CD8-positive, alpha-beta memory T cell (primary cell): ENCODE measurements at regions not wholly inside any gene's neighbourhood (a gene's known extent, or its start where the extent isn't known, plus 50 kb on each side); places are given as distances from the start of the nearest gene placed in this dataset.
"Not testable (repeated sequence)": the region's sequence is repeated elsewhere in the genome, so short reads cannot be mapped to it uniquely, and the experiment has no call there.

Experiments used
- CTCF ChIA-PET: fragments of 350-600 bp; sonication (Branson Sonifier 250); formaldehyde crosslinking; loops from one replicate; lab custom pipeline; 2021; ENCODE audit warnings: antibody characterized with exemption; lab: Charles Lee
- POLR2A ChIA-PET: fragments of 350-600 bp; sonication (Branson Sonifier 250); formaldehyde crosslinking; loops from one replicate; lab custom pipeline; 2021; ENCODE audit warnings: antibody characterized with exemption; lab: Charles Lee
- DNase-seq, 5 donors: peaks; one replicate each; pipeline versions ENCODE4 v3.0.0 to v3.0.0-alpha.2; 2020 to 2022; ENCODE audit warnings: mixed read lengths in 1 of 5
- H3K27ac ChIP-seq: one replicate; pipeline ENCODE4 v1.7.0; 2013; ENCODE audit warnings: low read depth, mild to moderate bottlenecking, low read length, moderate library complexity
- H3K27me3 ChIP-seq: 2 replicates; pipeline ENCODE4 v1.7.0; 2013; ENCODE audit warnings: low read length, mild to moderate bottlenecking; ENCODE audit not compliant: insufficient read depth, poor library complexity, severe bottlenecking
- H3K36me3 ChIP-seq: 2 replicates; pipeline ENCODE4 v1.7.0; 2013; ENCODE audit warnings: mild to moderate bottlenecking, low read length, moderate library complexity; ENCODE audit not compliant: insufficient read depth
- H3K4me1 ChIP-seq: 2 replicates; pipeline ENCODE4 v1.7.0; 2013; ENCODE audit warnings: mild to moderate bottlenecking, low read length, moderate library complexity; ENCODE audit not compliant: insufficient read depth
- H3K4me3 ChIP-seq: 2 replicates; pipeline ENCODE4 v1.7.0; 2013; ENCODE audit warnings: mild to moderate bottlenecking, low read length
- H3K9me3 ChIP-seq: 2 replicates; pipeline ENCODE4 v1.7.0; 2013; ENCODE audit warnings: mild to moderate bottlenecking, low read length
- H3K27ac Mint-ChIP-seq, 8 donors: one replicate each; pipeline ENCODE4 v1.8.0; 2020 to 2021; ENCODE audit warnings: mixed read lengths in 8 of 8, mild to moderate bottlenecking in 6 of 8, inconsistent platforms in 3 of 8, moderate library complexity in 3 of 8
- H3K27me3 Mint-ChIP-seq, 2 donors: one replicate each; pipeline ENCODE4 v1.8.0; 2020 to 2021; ENCODE audit warnings: mixed read lengths in 2 of 2, mild to moderate bottlenecking in 1 of 2, moderate library complexity in 1 of 2
- H3K36me3 Mint-ChIP-seq, 3 donors: one replicate each; pipeline ENCODE4 v1.8.0; 2020 to 2021; ENCODE audit warnings: mixed read lengths in 3 of 3, inconsistent platforms in 1 of 3, mild to moderate bottlenecking in 1 of 3
- H3K4me1 Mint-ChIP-seq, 3 donors: one replicate each; pipeline ENCODE4 v1.8.0; 2020 to 2021; ENCODE audit warnings: mixed read lengths in 3 of 3, inconsistent platforms in 1 of 3, mild to moderate bottlenecking in 1 of 3
- H3K4me3 Mint-ChIP-seq, 7 donors: one replicate each; pipeline ENCODE4 v1.8.0; 2020 to 2021; ENCODE audit warnings: mixed read lengths in 7 of 7, mild to moderate bottlenecking in 6 of 7, moderate library complexity in 4 of 7, inconsistent platforms in 2 of 7
- H3K9me3 Mint-ChIP-seq, 5 donors: one replicate each; pipeline ENCODE4 v1.8.0; 2020 to 2022; ENCODE audit warnings: mixed read lengths in 5 of 5, mild to moderate bottlenecking in 3 of 5, moderate library complexity in 2 of 5, inconsistent platforms in 1 of 5

DNA sequence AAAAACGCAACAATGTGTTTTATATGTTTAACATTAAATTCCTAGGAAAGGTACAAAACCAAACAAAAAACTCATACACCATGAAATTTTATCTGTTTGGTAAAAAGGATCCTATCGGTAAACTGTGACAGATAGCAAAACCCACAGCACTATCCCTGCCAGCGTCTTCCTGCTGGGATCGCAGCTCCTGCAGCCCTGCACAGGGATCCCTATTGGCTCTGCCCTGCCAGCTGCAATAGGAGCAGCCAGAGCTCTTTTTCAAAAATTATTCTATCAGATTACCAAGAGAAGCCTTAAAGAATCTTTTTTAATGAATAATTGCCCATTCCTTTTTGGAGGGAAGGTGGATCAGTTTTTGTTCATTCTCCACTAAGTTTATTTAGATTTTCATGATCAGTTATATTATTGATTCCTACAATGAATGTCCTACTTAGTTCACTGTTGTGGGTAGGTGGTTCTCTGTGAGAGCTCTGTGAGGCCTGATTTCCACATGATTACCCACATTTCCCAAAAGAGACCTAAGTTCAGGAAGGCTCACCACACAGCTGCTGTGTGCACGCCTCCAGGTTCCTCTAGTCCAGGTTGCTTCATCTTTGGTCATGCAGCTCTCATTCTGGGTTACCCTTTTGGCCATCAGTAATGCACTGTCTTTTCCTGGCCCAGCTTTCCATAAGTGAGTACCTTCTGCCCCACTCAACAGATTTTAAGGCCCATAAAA lies 293.8 kb downstream of the FRK start:
- H3K4me1 ChIP-seq = no peaks in the 10 kb centered on the region
- Mint-ChIP-seq H3K4me3 (no peak overlapping the region), H3K27me3 (peaks cover 0 to 1% of the 10 kb centered on the region in 2 donors), H3K4me1 (no peaks in the 10 kb centered on the region), H3K36me3 (no peaks in the 10 kb centered on the region), H3K9me3 (peaks cover 0 to 14% (median 0%) of the 10 kb centered on the region in 5 donors), H3K27ac (no peak overlapping the region)
- no peaks in the 10 kb centered on the region for H3K36me3 ChIP-seq
- no peak for DNase-seq
- ChIA-PET POLR2A (no interaction called here), CTCF (no interaction called here)
- H3K9me3 ChIP-seq = no peaks in the 10 kb centered on the region
- no peaks in the 10 kb centered on the region for H3K27me3 ChIP-seq
- H3K4me3 ChIP-seq = no peak overlapping the region
- H3K27ac ChIP-seq = no peak overlapping the region

DNA sequence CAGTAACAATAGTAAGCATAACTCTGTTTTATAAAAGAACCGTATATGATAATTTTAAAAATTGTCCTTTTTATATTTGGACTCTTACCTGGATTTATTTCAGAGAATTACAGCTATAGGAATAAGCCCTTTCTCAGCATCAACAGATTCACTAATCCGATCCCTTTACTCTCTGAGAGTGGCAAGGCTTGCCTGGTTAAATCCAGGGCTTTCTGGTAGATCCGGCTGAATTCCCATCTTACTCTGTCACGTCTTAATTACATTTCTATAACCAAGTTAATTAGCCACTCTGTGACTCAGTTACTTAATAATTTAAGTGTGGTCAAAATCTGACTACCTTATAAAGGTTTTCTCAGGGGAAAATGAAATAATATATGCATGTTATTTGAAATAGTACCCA lies 294.7 kb downstream of the FRK start:
- H3K36me3 Mint-ChIP-seq = no peaks in the 10 kb centered on the region
- Histone ChIP-seq H3K27me3 (no peaks in the 10 kb centered on the region), H3K4me3 (no peak overlapping the region), H3K27ac (no peak overlapping the region), H3K36me3 (no peaks in the 10 kb centered on the region), H3K9me3 (no peaks in the 10 kb centered on the region), H3K4me1 (no peaks in the 10 kb centered on the region)
- H3K27me3 Mint-ChIP-seq = peaks cover 0 to 1% of the 10 kb centered on the region in 2 donors
- no peak overlapping the region for H3K27ac Mint-ChIP-seq
- DNase-seq = no peak
- H3K9me3 Mint-ChIP-seq = peaks cover 0 to 14% (median 0%) of the 10 kb centered on the region in 5 donors
- H3K4me1 Mint-ChIP-seq = no peaks in the 10 kb centered on the region
- H3K4me3 Mint-ChIP-seq = no peak overlapping the region
- ChIA-PET POLR2A (no interaction called here), CTCF (no interaction called here)

DNA sequence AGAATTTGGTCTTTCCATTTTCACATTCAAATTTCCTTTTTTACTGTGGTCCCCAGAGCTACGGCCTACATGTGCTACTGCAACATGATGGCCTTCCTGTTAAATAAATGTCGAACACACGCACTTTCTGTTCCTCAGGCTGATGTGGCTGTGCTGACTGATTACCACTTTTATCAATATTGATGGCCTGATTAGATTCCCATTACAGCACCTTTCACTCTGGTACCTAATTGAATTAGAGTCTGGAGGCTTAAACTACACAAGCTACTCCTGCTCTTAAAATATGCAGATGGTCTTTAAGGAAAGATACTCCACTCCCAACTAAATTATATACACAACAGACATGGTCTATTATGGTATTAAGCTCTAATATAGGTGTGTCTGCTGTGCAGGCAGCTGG lies 301.6 kb downstream of the FRK start:
- H3K27me3 Mint-ChIP-seq = no peaks in the 10 kb centered on the region
- H3K36me3 Mint-ChIP-seq = no peaks in the 10 kb centered on the region
- H3K27ac ChIP-seq = no peak overlapping the region
- H3K27ac Mint-ChIP-seq = no peak overlapping the region
- ChIA-PET POLR2A (no interaction called here), CTCF (no interaction called here)
- H3K4me1 ChIP-seq = no peaks in the 10 kb centered on the region
- H3K4me3 Mint-ChIP-seq = no peak overlapping the region
- H3K4me3 ChIP-seq = no peak overlapping the region
- no peaks in the 10 kb centered on the region for H3K27me3 ChIP-seq
- H3K4me1 Mint-ChIP-seq = no peaks in the 10 kb centered on the region
- peaks cover 0 to 16% (median 0%) of the 10 kb centered on the region in 5 donors for H3K9me3 Mint-ChIP-seq
- H3K36me3 ChIP-seq = no peaks in the 10 kb centered on the region
- H3K9me3 ChIP-seq = no peaks in the 10 kb centered on the region
- DNase-seq = no peak

- Mint-ChIP-seq H3K36me3 (no peaks in the 10 kb centered on the region), H3K4me3 (no peak overlapping the region), H3K27me3 (no peaks in the 10 kb centered on the region), H3K27ac (no peak overlapping the region), H3K9me3 (peaks cover 0 to 11% (median 0%) of the 10 kb centered on the region in 5 donors), H3K4me1 (no peaks in the 10 kb centered on the region)
- no peaks in the 10 kb centered on the region for H3K9me3 ChIP-seq
- CTCF ChIA-PET = no interaction called here
- H3K36me3 ChIP-seq = no peaks in the 10 kb centered on the region
- no peak for DNase-seq
- H3K4me3 ChIP-seq = no peak overlapping the region
- POLR2A ChIA-PET = no interaction called here
- H3K27me3 ChIP-seq = no peaks in the 10 kb centered on the region
- H3K27ac ChIP-seq = no peak overlapping the region
- H3K4me1 ChIP-seq = no peaks in the 10 kb centered on the region
These were observed 307.2 kb downstream of the FRK start for GRCh38 chr6:115753446-115753845.

DNA sequence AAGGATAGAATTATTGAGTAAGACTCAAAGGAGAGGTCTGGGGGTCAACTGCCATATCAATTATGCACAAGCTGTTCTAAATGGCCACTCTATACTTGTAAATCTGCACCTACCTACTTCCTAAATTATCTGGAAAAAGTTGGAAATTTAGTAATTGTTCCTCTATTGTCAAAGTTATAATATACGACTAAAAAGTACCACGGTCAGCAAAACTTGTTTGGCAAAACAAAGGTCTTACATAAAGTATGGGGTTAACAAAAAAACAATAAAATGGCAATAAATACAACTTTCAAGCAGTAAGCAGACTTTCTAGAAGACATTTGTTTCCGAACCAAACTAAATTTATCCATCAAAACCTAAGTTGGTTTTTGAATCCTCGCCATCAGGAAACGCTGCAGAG lies 309.7 kb downstream of the FRK start:
- Histone ChIP-seq H3K4me1 (no peaks in the 10 kb centered on the region), H3K27me3 (no peaks in the 10 kb centered on the region), H3K36me3 (no peaks in the 10 kb centered on the region), H3K27ac (no peak overlapping the region), H3K4me3 (no peak overlapping the region), H3K9me3 (no peaks in the 10 kb centered on the region)
- ChIA-PET CTCF (no interaction called here), POLR2A (no interaction called here)
- no peaks in the 10 kb centered on the region for H3K4me1 Mint-ChIP-seq
- peaks cover 0 to 7% (median 3%) of the 10 kb centered on the region in 5 donors for H3K9me3 Mint-ChIP-seq
- no peak overlapping the region for H3K4me3 Mint-ChIP-seq
- no peaks in the 10 kb centered on the region for H3K36me3 Mint-ChIP-seq
- DNase-seq = no peak
- H3K27ac Mint-ChIP-seq = no peak overlapping the region
- H3K27me3 Mint-ChIP-seq = no peaks in the 10 kb centered on the region

DNA sequence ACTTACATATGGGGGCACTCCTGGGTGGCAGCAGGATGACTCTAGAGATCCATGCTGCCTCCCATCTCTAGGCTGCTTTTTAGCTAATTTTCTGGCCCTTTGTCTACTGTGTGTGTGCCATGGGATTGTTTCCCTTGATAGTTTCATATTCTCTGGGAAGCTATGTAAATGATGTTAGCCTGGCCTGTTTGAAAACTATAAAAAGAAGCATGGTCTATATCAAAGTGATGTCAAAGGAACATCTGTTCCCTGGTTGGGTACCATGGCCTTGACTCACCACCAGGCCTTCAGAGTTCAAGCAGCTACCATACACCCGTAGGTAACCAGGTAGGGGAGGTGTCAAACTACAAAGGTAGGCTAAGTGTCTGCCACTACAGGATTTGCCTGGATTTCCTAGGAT lies 310.4 kb downstream of the FRK start:
- Histone ChIP-seq H3K4me1 (no peaks in the 10 kb centered on the region), H3K9me3 (no peaks in the 10 kb centered on the region), H3K36me3 (no peaks in the 10 kb centered on the region), H3K4me3 (no peak overlapping the region), H3K27ac (no peak overlapping the region), H3K27me3 (no peaks in the 10 kb centered on the region)
- CTCF ChIA-PET = no interaction called here
- no peak for DNase-seq
- POLR2A ChIA-PET = no interaction called here
- Mint-ChIP-seq H3K36me3 (no peaks in the 10 kb centered on the region), H3K9me3 (peaks cover 0 to 4% (median 2%) of the 10 kb centered on the region in 5 donors), H3K27me3 (no peaks in the 10 kb centered on the region), H3K4me3 (no peak overlapping the region), H3K4me1 (no peaks in the 10 kb centered on the region), H3K27ac (no peak overlapping the region)

DNA sequence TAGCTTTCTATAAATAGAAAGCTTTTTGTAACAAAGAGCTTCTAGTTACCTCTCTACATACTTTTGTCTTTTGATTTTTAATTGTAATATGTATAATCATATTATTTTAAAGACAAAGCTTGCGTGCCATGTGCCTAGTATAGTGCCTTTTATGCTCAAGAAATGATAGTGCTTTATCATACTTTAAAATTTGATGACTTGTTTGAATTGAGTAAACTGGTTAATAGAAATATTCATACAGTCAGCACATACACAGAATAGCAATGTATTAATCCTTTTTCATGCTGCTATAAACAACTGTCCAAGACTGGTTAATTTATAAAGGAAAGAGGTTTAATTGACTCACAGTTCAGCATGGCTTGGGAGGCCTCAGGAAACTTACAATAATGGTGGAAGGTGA lies 313.0 kb downstream of the FRK start:
- ChIA-PET POLR2A (no interaction called here), CTCF (no interaction called here)
- Histone ChIP-seq H3K27ac (no peak overlapping the region), H3K27me3 (no peaks in the 10 kb centered on the region), H3K9me3 (no peaks in the 10 kb centered on the region), H3K4me3 (no peak overlapping the region), H3K4me1 (no peaks in the 10 kb centered on the region), H3K36me3 (no peaks in the 10 kb centered on the region)
- H3K4me3 Mint-ChIP-seq = no peak overlapping the region
- no peaks in the 10 kb centered on the region for H3K4me1 Mint-ChIP-seq
- no peak overlapping the region for H3K27ac Mint-ChIP-seq
- peaks cover 0 to 1% of the 10 kb centered on the region in 2 donors for H3K27me3 Mint-ChIP-seq
- peaks cover 2 to 11% (median 6%) of the 10 kb centered on the region in 5 donors for H3K9me3 Mint-ChIP-seq
- no peaks in the 10 kb centered on the region for H3K36me3 Mint-ChIP-seq
- no peak for DNase-seq

DNA sequence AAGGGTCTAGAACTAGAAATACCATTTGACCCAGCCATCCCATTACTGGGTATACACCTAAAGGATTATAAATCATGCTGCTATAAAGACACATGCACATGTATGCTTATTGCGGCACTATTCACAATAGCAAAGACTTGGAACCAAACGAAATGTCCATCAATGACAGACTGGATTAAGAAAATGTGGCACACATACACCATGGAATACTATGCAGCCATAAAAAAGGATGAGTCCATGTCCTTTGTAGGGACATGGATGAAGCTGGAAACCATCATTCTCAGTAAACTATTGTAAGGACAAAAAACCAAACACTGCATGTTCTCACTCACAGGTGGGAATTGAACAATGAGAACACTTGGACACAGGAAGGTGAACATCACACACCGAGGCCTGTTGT lies 314.1 kb downstream of the FRK start:
- H3K36me3 Mint-ChIP-seq, H3K4me3 Mint-ChIP-seq, DNase-seq, POLR2A ChIA-PET, H3K4me3 ChIP-seq, H3K36me3 ChIP-seq, H3K9me3 ChIP-seq, H3K4me1 ChIP-seq, H3K27ac Mint-ChIP-seq, CTCF ChIA-PET, H3K4me1 Mint-ChIP-seq, H3K27ac ChIP-seq, H3K27me3 ChIP-seq, H3K27me3 Mint-ChIP-seq: not testable (repeated sequence)
- H3K9me3 Mint-ChIP-seq = peaks cover 2 to 11% (median 7%) of the 10 kb centered on the region in 5 donors
